Loucy (cell line): ENCODE measurements at regions not wholly inside any gene's neighbourhood (a gene's known extent, or its start where the extent isn't known, plus 50 kb on each side); places are given as distances from the start of the nearest gene placed in this dataset.

Experiments
- H2AFZ ChIP-seq: fragments of 200-600 bp; sonication (generic); 2 replicates; pipeline ENCODE4 v1.6.0; 2016; ENCODE audit warnings: antibody characterized with exemption, mild to moderate bottlenecking, low read length, moderate library complexity
- H3F3A ChIP-seq: fragments of 200-600 bp; 2 replicates; pipeline ENCODE4 v1.6.0; 2016; ENCODE audit warnings: antibody characterized with exemption, low read depth, mild to moderate bottlenecking
- H3K27me3 ChIP-seq: fragments of 200-600 bp; sonication (generic); 2 replicates; pipeline ENCODE4 v1.6.1; 2014; ENCODE audit warnings: low read length, mild to moderate bottlenecking; ENCODE audit not compliant: insufficient read depth, poor library complexity, severe bottlenecking
- H3K36me3 ChIP-seq: fragments of 200-600 bp; sonication (generic); 2 replicates; pipeline ENCODE4 v1.6.1; 2016; ENCODE audit warnings: low read length; ENCODE audit not compliant: insufficient read depth
- H3K4me1 ChIP-seq: fragments of 200-600 bp; sonication (generic); 2 replicates; pipeline ENCODE4 v1.5.1; 2014; ENCODE audit warnings: low read length, mild to moderate bottlenecking; ENCODE audit not compliant: insufficient read depth, poor library complexity, severe bottlenecking
- H3K4me2 ChIP-seq: fragments of 200-600 bp; sonication (generic); 2 replicates; pipeline ENCODE4 v1.6.0; 2014; ENCODE audit warnings: antibody characterized with exemption, low read length, low read depth, mild to moderate bottlenecking; ENCODE audit not compliant: poor library complexity, severe bottlenecking
- H3K4me3 ChIP-seq: fragments of 200-600 bp; sonication (generic); 2 replicates; pipeline ENCODE4 v1.5.1; 2014; ENCODE audit warnings: low read length, mild to moderate bottlenecking, mixed read lengths; ENCODE audit not compliant: poor library complexity, severe bottlenecking
- H3K79me2 ChIP-seq: fragments of 200-600 bp; sonication (generic); 2 replicates; pipeline ENCODE4 v1.6.1; 2014; ENCODE audit warnings: low read length; ENCODE audit not compliant: insufficient read depth
- H3K9ac ChIP-seq: fragments of 200-600 bp; sonication (generic); 2 replicates; pipeline ENCODE4 v1.6.0; 2014; ENCODE audit warnings: mild to moderate bottlenecking, low read depth, low read length, moderate library complexity; ENCODE audit not compliant: poor library complexity, severe bottlenecking
- H3K9me2 ChIP-seq: fragments of 200-600 bp; sonication (generic); replicated peaks from 2 replicates; pipeline ENCODE4 v1.6.1; 2016; ENCODE audit warnings: low read depth, low read length, mixed read lengths
- H3K9me3 ChIP-seq: fragments of 200-600 bp; sonication (generic); 2 replicates; pipeline ENCODE4 v1.6.1; 2014; ENCODE audit warnings: mild to moderate bottlenecking, antibody characterized with exemption, low read length, low read depth; ENCODE audit not compliant: insufficient read depth
- H4K20me1 ChIP-seq: fragments of 200-600 bp; sonication (generic); 2 replicates; pipeline ENCODE4 v1.6.0; 2014; ENCODE audit warnings: antibody characterized with exemption, low read length, mild to moderate bottlenecking; ENCODE audit not compliant: insufficient read depth, poor library complexity, severe bottlenecking
- EZH2phosphoT487 ChIP-seq: fragments of 200-600 bp; IDR thresholded peaks from 2 replicates; pipeline ENCODE4 v1.6.1; 2018; ENCODE audit warnings: antibody characterized with exemption, mild to moderate bottlenecking, moderate library complexity, borderline replicate concordance

DNA sequence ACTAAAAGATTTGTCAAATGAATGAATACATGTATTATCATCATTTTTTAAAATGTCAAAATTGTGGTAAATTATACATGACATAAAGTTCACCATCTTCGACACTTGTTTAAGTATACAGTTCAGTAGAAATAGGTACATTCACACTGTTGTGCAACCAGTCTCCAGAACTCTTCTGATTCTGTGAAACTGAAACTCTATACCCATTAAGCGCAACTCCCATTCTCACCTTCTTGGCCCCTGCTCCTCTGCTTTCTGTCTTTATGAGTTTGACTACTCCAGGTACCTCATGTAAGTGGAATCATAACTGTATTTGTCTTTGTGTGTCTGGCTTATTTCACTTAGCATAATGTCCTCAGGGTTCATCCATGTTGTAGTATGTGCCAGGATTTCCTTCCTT lies 50.1 kb upstream of the KBTBD8 start:
- no peaks in the 10 kb centered on the region for H3K4me1 ChIP-seq
- no peaks in the 10 kb centered on the region for H3K9me2 ChIP-seq
- no peak overlapping the region for H3K9ac ChIP-seq
- no peak overlapping the region for H3K4me3 ChIP-seq
- H3K4me2 ChIP-seq, result no peak overlapping the region
- TF ChIP-seq EZH2phosphoT487, result no peak
- H3K27me3 ChIP-seq, result no peaks in the 10 kb centered on the region
- H3K9me3 ChIP-seq, result no peaks in the 10 kb centered on the region
- no peaks in the 10 kb centered on the region for H4K20me1 ChIP-seq
- no peaks in the 10 kb centered on the region for H3K36me3 ChIP-seq
- no peaks in the 10 kb centered on the region for H3K79me2 ChIP-seq
- H2AFZ ChIP-seq, result no peak overlapping the region
- H3F3A ChIP-seq, result no peaks in the 10 kb centered on the region
